Mucosa of rectum (tissue), 2 donors: ENCODE measurements at regions not wholly inside any gene's neighbourhood (a gene's known extent, or its start where the extent isn't known, plus 50 kb on each side); places are given as distances from the start of the nearest gene placed in this dataset.

Experiments used
- H3K27ac ChIP-seq, 2 donors: one replicate each; pipeline ENCODE4 v1.7.0; 2013; ENCODE audit warnings: inconsistent platforms in 2 of 2, low read depth in 2 of 2, low read length in 2 of 2
- H3K27me3 ChIP-seq, 2 donors: one replicate each; pipeline ENCODE4 v1.7.0; 2013; ENCODE audit warnings: low read length in 2 of 2; ENCODE audit not compliant: control insufficient read depth in 2 of 2, insufficient read depth in 2 of 2
- H3K36me3 ChIP-seq, 2 donors: one replicate each; pipeline ENCODE4 v1.7.0; 2013; ENCODE audit warnings: low read length in 2 of 2; ENCODE audit not compliant: control insufficient read depth in 2 of 2, insufficient read depth in 2 of 2
- H3K4me1 ChIP-seq, 2 donors: one replicate each; pipeline ENCODE4 v1.7.0; 2013; ENCODE audit warnings: low read length in 2 of 2, mild to moderate bottlenecking in 1 of 2; ENCODE audit not compliant: control insufficient read depth in 2 of 2, insufficient read depth in 2 of 2
- H3K4me3 ChIP-seq, 2 donors: one replicate each; pipeline ENCODE4 v1.7.0; 2013; ENCODE audit warnings: low read length in 2 of 2
- H3K9ac ChIP-seq, 2 donors: one replicate each; pipeline ENCODE4 v1.7.0; 2013; ENCODE audit warnings: low read length in 2 of 2, low read depth in 1 of 2, mild to moderate bottlenecking in 1 of 2
- H3K9me3 ChIP-seq, 2 donors: one replicate each; pipeline ENCODE4 v1.7.0; 2013; ENCODE audit warnings: low read length in 2 of 2; ENCODE audit not compliant: control insufficient read depth in 2 of 2
- donor health status: healthy.
- donor health status: Normal muscosa, but diverticular disease.

DNA sequence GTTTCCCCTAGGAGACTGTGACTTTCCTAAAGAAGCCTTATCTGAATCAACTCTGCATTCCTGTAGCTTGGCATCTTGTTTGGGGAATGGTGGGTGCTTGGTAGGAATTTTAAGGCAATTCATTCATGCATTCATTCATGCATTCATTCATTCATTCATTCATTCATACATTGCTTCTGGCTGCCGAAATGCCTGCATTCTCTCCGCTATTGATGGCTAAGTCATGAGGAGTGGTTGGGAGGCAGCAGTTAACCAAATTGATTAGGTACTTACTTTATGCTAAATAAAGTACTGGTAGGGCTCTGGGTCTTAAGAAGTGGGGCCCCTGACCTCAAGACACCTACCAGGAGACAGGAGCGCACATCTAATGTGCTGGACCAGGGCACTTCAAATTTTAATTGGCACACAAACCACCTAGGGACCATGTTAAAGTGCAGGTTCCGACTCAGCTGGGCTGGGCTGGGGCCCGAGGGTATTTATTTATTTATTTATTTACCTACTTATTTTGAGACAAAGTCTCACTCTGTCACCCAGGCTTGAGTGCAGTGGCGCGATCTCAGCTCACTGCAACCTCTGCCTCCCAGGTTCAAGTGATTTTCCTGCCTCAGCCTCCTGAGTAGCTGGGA lies 127.6 kb downstream of the ANKRD60 start:
- H3K27ac ChIP-seq = no peak overlapping the region
- H3K4me3 ChIP-seq = no peak overlapping the region
- H3K4me1 ChIP-seq = no peaks in the 10 kb centered on the region
- no peaks in the 10 kb centered on the region for H3K36me3 ChIP-seq
- H3K27me3 ChIP-seq = no peaks in the 10 kb centered on the region
- no peaks in the 10 kb centered on the region for H3K9me3 ChIP-seq
- no peak overlapping the region for H3K9ac ChIP-seq

DNA sequence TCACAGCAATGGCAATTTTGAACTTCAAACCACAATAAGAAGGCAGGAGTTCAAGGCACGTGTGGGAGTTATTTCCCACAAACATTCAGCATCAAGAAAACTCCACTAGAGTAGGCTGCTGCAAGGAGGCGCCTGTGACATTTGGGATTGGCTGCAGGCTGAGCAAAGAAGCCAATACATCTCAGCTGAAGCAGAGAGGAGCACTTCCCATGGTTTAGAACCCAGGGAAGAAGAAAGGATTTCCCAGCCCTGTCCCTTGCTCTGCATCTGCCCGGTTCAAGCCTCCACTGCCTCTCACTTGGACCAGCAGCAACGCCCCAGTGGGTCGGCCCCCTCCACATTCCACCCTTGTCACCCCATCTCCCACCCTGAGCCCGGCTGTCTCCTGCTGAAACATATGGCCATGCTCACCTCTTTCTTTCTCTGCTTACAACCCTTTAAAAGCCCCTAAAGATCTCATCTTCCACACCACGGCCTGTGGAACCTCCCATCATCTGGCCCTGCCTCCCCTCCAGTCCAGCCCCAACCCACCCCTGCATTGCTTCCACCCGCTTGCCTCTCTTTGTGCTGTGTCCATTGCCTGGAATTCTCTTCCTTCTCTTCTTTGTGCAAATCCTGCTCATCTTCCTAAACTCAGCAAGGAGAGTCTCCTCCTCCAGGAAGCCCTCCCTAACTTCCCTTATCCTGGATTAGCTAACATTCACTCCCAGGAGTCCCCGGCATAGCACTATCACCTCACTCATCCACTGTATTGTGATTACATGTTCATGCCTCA lies 128.3 kb downstream of the ANKRD60 start:
- no peaks in the 10 kb centered on the region for H3K4me1 ChIP-seq
- no peak overlapping the region for H3K4me3 ChIP-seq
- no peak overlapping the region for H3K9ac ChIP-seq
- H3K9me3 ChIP-seq = no peaks in the 10 kb centered on the region
- H3K27ac ChIP-seq = no peak overlapping the region
- no peaks in the 10 kb centered on the region for H3K27me3 ChIP-seq
- no peaks in the 10 kb centered on the region for H3K36me3 ChIP-seq

DNA sequence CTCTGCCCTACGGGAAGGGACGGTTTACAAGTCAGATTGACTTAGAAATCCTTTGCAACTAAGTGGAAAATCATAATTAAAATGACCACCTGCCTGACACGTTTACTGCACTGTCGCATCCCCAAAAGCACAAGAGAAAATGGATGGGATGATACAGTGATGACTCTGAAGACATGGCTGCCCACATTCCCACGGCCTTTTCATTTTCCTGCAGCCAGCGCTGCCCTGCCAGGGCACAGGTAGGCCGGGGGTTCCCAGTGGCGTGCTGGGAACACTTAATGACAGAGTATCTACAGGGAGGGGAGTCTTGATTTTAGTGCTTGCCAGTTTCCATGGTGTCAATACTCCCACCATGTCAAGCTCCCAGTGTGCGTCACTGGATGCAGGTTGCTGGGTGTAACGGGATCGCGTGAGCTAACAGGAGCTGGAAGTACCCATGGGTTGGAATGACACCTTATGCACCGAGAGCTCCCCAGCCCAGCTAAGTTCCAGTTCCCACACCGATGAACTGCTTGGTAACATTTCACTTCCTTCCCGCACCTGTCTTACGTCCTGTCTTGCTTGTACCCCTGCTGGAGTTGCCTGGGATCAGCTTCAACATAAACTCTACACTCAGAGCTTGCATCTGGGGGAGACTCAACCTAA lies 129.0 kb downstream of the ANKRD60 start:
- H3K27ac ChIP-seq = no peak overlapping the region
- H3K27me3 ChIP-seq = no peaks in the 10 kb centered on the region
- H3K9ac ChIP-seq = no peak overlapping the region
- no peaks in the 10 kb centered on the region for H3K36me3 ChIP-seq
- H3K4me1 ChIP-seq = no peaks in the 10 kb centered on the region
- H3K9me3 ChIP-seq = no peaks in the 10 kb centered on the region
- H3K4me3 ChIP-seq = no peak overlapping the region

DNA sequence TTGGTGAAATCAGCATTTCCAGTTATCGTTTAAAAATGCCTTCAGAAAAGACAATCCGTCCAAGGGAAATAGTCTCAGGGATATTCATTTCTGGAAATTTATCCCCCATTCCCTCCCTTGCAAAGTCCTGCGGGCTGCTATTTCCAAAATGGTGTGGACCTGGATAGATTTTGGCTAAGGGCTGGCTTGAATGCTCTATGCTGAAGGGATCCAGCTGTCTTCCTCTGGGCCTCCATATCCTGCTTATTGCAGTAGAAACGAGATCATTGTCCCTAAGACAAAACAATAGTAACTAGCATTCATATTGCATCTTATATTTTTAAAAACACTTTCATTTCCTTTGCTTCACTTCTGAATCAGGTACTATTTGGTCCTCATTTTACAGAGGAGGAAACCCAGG lies 129.9 kb downstream of the ANKRD60 start:
- no peak overlapping the region for H3K9ac ChIP-seq
- H3K9me3 ChIP-seq = no peaks in the 10 kb centered on the region
- no peaks in the 10 kb centered on the region for H3K4me1 ChIP-seq
- H3K4me3 ChIP-seq = no peak overlapping the region
- no peak overlapping the region for H3K27ac ChIP-seq
- no peaks in the 10 kb centered on the region for H3K27me3 ChIP-seq
- H3K36me3 ChIP-seq = no peaks in the 10 kb centered on the region

DNA sequence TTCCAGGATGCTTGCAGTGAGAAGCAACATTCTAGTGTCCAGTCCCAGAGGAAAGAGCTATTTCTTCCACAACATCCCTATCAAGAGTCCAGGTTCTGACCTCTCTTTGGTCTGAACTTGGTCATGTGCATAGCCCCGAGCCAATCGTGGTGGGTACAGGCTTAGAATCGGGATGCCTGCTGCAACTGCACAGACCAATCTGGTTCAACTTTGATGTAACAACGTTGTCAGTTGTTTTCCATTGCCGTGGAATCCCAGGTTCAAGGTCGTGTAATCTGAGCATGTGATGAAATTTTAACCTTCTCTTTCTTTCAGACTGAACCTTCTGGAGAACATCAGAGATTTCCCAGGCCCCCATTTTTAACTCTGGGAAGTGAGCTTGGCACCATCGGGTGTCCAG lies 130.5 kb downstream of the ANKRD60 start:
- Histone ChIP-seq H3K4me3 (no peak overlapping the region), H3K27ac (no peak overlapping the region), H3K36me3 (no peaks in the 10 kb centered on the region), H3K27me3 (no peaks in the 10 kb centered on the region), H3K4me1 (no peaks in the 10 kb centered on the region), H3K9ac (no peak overlapping the region), H3K9me3 (no peaks in the 10 kb centered on the region)

DNA sequence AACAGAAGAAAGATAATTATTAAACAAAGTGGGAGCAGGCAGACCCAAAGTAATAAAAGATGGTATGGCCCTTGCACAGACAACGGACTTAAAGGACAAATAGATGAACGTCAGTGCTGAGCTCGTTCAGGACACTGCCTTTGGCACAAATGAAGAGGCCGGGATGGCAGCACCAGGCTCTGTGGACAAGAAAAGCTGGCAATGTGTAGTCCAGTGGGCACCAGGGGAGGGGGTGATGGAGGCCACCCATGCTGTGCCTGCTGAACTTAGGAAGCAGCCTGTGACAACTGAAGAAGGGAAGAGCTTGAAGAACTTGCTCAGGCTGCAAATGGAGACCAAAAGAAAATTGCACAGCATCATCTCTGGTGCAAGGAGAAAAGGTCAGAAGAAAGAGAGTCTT lies 131.0 kb downstream of the ANKRD60 start:
- Histone ChIP-seq H3K9ac (no peak overlapping the region), H3K9me3 (no peaks in the 10 kb centered on the region), H3K4me1 (no peaks in the 10 kb centered on the region), H3K4me3 (no peak overlapping the region), H3K27ac (no peak overlapping the region), H3K36me3 (no peaks in the 10 kb centered on the region), H3K27me3 (no peaks in the 10 kb centered on the region)

DNA sequence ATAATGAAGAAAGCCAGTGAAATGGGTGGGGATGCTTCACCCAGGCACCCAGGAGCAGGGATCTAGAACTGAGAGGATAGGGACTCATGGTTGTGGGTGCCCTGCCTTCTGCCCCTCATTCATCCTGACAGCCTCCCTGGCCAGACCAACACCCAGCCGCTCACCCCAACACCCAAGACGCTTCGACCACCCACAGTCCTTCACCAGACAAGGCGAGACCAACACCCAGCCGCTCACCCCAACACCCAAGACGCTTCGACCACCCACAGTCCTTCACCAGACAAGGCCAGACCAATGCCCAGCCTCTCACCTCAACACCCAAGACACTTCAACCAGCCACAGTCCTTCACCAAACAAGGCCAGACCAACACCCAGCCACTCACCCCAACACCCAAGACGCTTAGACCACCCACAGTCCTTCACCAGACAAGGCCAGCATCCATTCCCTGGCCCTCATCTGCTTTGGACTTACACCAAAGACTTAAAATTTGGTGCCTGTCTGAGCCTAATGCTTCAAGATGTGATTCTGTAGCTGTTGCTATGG lies 131.5 kb downstream of the ANKRD60 start:
- Histone ChIP-seq H3K27me3 (no peaks in the 10 kb centered on the region), H3K4me3 (no peak overlapping the region), H3K27ac (no peak overlapping the region), H3K9ac (no peak overlapping the region), H3K36me3 (no peaks in the 10 kb centered on the region), H3K4me1 (no peaks in the 10 kb centered on the region), H3K9me3 (no peaks in the 10 kb centered on the region)

DNA sequence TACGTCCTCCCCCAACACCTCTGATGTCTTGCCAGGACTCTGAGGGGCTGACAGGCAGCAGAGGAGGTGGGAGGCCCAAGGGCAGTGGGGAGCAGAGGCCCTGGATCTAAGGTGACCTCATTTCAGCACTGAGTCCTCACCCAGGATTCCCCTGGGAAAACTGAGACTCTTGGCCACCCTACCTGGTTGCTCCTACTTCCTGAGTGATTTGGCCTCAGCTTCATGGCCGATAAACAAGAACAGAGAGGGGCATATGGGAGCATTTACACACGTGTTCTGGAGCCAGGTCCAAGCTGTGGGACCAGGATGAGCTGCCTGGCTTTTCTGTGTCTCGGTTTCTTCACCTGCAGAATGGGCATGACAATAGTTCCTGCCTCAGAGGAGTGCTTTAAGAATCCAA lies 133.8 kb downstream of the ANKRD60 start:
- H3K4me1 ChIP-seq = no peaks in the 10 kb centered on the region
- H3K36me3 ChIP-seq = no peaks in the 10 kb centered on the region
- H3K27me3 ChIP-seq = no peaks in the 10 kb centered on the region
- no peak overlapping the region for H3K9ac ChIP-seq
- H3K4me3 ChIP-seq = no peak overlapping the region
- no peak overlapping the region for H3K27ac ChIP-seq
- H3K9me3 ChIP-seq = no peaks in the 10 kb centered on the region

DNA sequence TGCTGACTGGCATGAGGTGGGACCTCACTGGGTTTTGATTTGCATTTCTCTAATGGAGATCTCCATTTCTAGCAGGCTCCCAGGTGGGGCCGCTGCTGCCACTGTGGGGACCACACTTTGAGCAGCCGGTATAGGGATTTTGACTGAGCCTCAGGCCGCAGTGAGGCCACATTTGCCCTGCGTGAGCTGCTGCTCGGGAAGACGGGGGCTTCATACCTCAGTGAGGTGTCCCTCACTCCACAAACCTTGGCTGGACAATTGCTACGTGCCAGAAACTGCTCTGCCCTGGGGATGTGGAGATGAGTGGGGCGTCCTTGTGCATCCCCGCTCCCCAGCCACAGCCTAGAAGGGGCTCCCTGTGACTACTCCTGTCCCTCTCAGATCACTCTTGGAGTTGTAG lies 134.3 kb downstream of the ANKRD60 start:
- Histone ChIP-seq H3K36me3 (no peaks in the 10 kb centered on the region), H3K4me3 (no peak overlapping the region), H3K4me1 (no peaks in the 10 kb centered on the region), H3K9me3 (no peaks in the 10 kb centered on the region), H3K27me3 (no peaks in the 10 kb centered on the region), H3K27ac (no peak overlapping the region), H3K9ac (no peak overlapping the region)

DNA sequence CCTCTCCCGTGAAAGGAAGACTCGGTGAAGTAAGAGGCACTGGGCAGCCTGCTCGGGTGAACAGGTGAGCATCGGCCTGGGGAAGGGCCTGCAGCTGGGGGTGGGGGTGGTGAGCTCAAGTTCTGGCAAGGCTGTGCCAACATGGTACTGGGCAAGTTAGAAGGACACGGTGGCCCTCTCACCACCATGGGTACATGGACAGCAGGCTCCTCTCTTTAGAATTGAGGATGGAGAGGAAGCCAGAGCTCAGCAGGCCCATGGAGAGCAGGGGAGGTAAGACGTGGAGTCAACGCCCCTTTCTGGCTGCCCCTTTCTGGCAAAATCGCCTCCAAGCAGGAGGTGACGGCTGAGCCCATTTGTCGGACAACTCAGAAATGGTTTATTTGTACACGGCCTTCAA lies 135.6 kb downstream of the ANKRD60 start:
- Histone ChIP-seq H3K4me1 (no peaks in the 10 kb centered on the region), H3K36me3 (no peaks in the 10 kb centered on the region), H3K4me3 (no peak overlapping the region), H3K27ac (no peak overlapping the region), H3K9ac (no peak overlapping the region), H3K9me3 (no peaks in the 10 kb centered on the region), H3K27me3 (no peaks in the 10 kb centered on the region)
